Activated CD4-positive, alpha-beta T cell treated with anti-CD3 and anti-CD28 coated beads, Interleukin-2, amount 50 U/mL, for 16 hours (primary cell): ENCODE measurements at regions not wholly inside any gene's neighbourhood (a gene's known extent, or its start where the extent isn't known, plus 50 kb on each side); places are given as distances from the start of the nearest gene placed in this dataset.

ENCODE experiments used
- DNase-seq: peaks from one replicate; pipeline ENCODE4 v3.0.0-alpha.2; 2020

GRCh38 chr17:79468183-79468944, 142.5 kb downstream of the RBFOX3 start:
- no peak for DNase-seq

GRCh38 chr17:79466562-79467350, 144.1 kb downstream of the RBFOX3 start:
- no peak for DNase-seq

GRCh38 chr17:79465681-79466025, 145.2 kb downstream of the RBFOX3 start:
- DNase-seq, result no peak

- no peak for DNase-seq
Measured at GRCh38 chr17:79465011-79465680, 145.7 kb downstream of the RBFOX3 start.

- DNase-seq, result no peak
Measured at GRCh38 chr17:79464318-79465010, 146.4 kb downstream of the RBFOX3 start.

- DNase-seq, result no peak
Measured at GRCh38 chr17:79463421-79464317, 147.2 kb downstream of the RBFOX3 start.

GRCh38 chr17:79461041-79461440, 149.8 kb downstream of the RBFOX3 start:
- no peak for DNase-seq

- no peak for DNase-seq
Measured at GRCh38 chr17:79459846-79460245, 151.0 kb downstream of the RBFOX3 start.

GRCh38 chr17:79459003-79459655, 151.7 kb downstream of the RBFOX3 start:
- no peak for DNase-seq

- DNase-seq, result no peak
Measured at GRCh38 chr17:79458356-79458755, 152.5 kb downstream of the RBFOX3 start.

- DNase-seq, result no peak
Measured at GRCh38 chr17:79457889-79458288, 153.0 kb downstream of the RBFOX3 start.

- DNase-seq, result no peak
Measured at GRCh38 chr17:79457376-79457775, 153.5 kb downstream of the RBFOX3 start.

- no peak for DNase-seq
Measured at GRCh38 chr17:79455636-79456035, 155.2 kb downstream of the RBFOX3 start.

- DNase-seq, result no peak
Measured at GRCh38 chr17:79454826-79455225, 156.0 kb downstream of the RBFOX3 start.

- DNase-seq, result no peak
Measured at GRCh38 chr17:79453481-79453880, 157.4 kb downstream of the RBFOX3 start.

GRCh38 chr17:79452706-79453105, 158.1 kb downstream of the RBFOX3 start:
- no peak for DNase-seq

GRCh38 chr17:79451167-79451566, 159.7 kb downstream of the RBFOX3 start:
- DNase-seq, result no peak

GRCh38 chr17:79446399-79447009, 164.3 kb downstream of the RBFOX3 start:
- no peak for DNase-seq

GRCh38 chr17:79444198-79444597, 166.7 kb downstream of the RBFOX3 start:
- no peak for DNase-seq

GRCh38 chr17:79443026-79443425, 167.8 kb downstream of the RBFOX3 start:
- DNase-seq, result no peak
